H1 (cell line): ENCODE measurements at regions not wholly inside any gene's neighbourhood (a gene's known extent, or its start where the extent isn't known, plus 50 kb on each side); places are given as distances from the start of the nearest gene placed in this dataset.

Experiments
- KDM5A ChIP-seq: fragments of 200-600 bp; IDR thresholded peaks from 2 replicates; pipeline ENCODE4 v1.7.1; 2012; ENCODE audit warnings: mild to moderate bottlenecking, low read length, inconsistent platforms, mixed read lengths
- MAX ChIP-seq: IDR thresholded peaks from 2 replicates; pipeline ENCODE4 v1.6.1; 2012; ENCODE audit warnings: inconsistent platforms
- RAD21 ChIP-seq, 2 experiments: IDR thresholded peaks in 1 of 2; conservative IDR thresholded peaks in 1 of 2; 2 replicates each; pipeline ENCODE4 v1.6.1; 2011; ENCODE audit warnings: low read depth in 2 of 2, low read length in 2 of 2, improper control_type of control experiment in 1 of 2, inconsistent platforms in 1 of 2, mild to moderate bottlenecking in 1 of 2, moderate library complexity in 1 of 2
- RNF2 ChIP-seq: fragments of 200-900, 300-1000 bp; sonication (generic); IDR thresholded peaks from 2 replicates; pipeline ENCODE4 v1.7.1; 2016; ENCODE audit warnings: borderline replicate concordance, low read depth, mild to moderate bottlenecking, antibody characterized with exemption, low read length; ENCODE audit not compliant: poor library complexity, severe bottlenecking; ENCODE audit errors: missing control alignments
- SP4 ChIP-seq: IDR thresholded peaks from 2 replicates; pipeline ENCODE4 v1.6.1; 2012; ENCODE audit warnings: low read length, inconsistent platforms
- TEAD4 ChIP-seq: IDR thresholded peaks from 2 replicates; pipeline ENCODE4 v1.6.1; 2012; ENCODE audit warnings: low read depth, low read length, inconsistent platforms, mixed read lengths

GRCh38 chr7:152553671-152554317, 118.0 kb upstream of the KMT2C start (continued):
- no peak for TF ChIP-seq RNF2
- TF ChIP-seq TEAD4 = peak; percentile 60; the same call in 1 of the 2 replicates
- peak; percentile 32 to 40 for TF ChIP-seq RAD21 (IDR thresholded peaks at IDR 0.05 in 1 of 2, conservative IDR thresholded peaks at IDR 0.05 in 1 of 2; ENCODE audit: low read depth in 2 of 2, low read length in 2 of 2)
- peak; percentile 72 for TF ChIP-seq MAX
- no peak for TF ChIP-seq KDM5A
- TF ChIP-seq SP4 = no peak
